Keratinocyte (primary cell): ENCODE measurements at regions not wholly inside any gene's neighbourhood (a gene's known extent, or its start where the extent isn't known, plus 50 kb on each side); places are given as distances from the start of the nearest gene placed in this dataset.

Experiments
- DNase-seq: peaks from one replicate; pipeline ENCODE4 v3.0.0-alpha.2; 2011; ENCODE audit warnings: low read depth, missing footprints, low spot score
- FAIRE-seq: peaks from 2 replicates; lab custom pipeline; 2011; peaks lifted over from hg19 to GRCh38; lab: Jason Lieb, UNC
- H2AFZ ChIP-seq: 2 replicates; pipeline ENCODE4 v1.6.0; 2012; ENCODE audit warnings: low read length, control low read depth, inconsistent platforms; ENCODE audit not compliant: control insufficient read depth
- H3K27ac ChIP-seq: 2 replicates; pipeline ENCODE4 v1.5.1; 2011; ENCODE audit warnings: low read length; ENCODE audit not compliant: control insufficient read depth, insufficient read depth
- H3K27me3 ChIP-seq: 3 replicates; pipeline ENCODE4 v1.6.0; 2011; ENCODE audit warnings: low read length; ENCODE audit not compliant: control insufficient read depth, insufficient read depth; ENCODE audit errors: extremely low read depth
- H3K36me3 ChIP-seq, 2 experiments: 2 replicates in 1 of 2; 3 replicates in 1 of 2; pipeline ENCODE4 v1.5.1; 2011; ENCODE audit warnings: low read length in 2 of 2, mild to moderate bottlenecking in 1 of 2; ENCODE audit not compliant: control insufficient read depth in 2 of 2, insufficient read depth in 2 of 2; ENCODE audit errors: extremely low read depth in 1 of 2
- H3K4me1 ChIP-seq: 3 replicates; pipeline ENCODE4 v1.5.1; 2011; ENCODE audit warnings: low read length; ENCODE audit not compliant: control insufficient read depth, insufficient read depth; ENCODE audit errors: extremely low read depth
- H3K4me2 ChIP-seq: 3 replicates; pipeline ENCODE4 v1.6.0; 2011; ENCODE audit warnings: low read depth, low read length; ENCODE audit not compliant: control insufficient read depth, insufficient read depth; ENCODE audit errors: extremely low read depth
- H3K4me3 ChIP-seq, 3 experiments: fragments of 200-600 bp in 1 of 3; sonication (generic) in 1 of 3; 2 replicates in 2 of 3; 3 replicates in 1 of 3; pipeline ENCODE4 v1.5.1; 2011 to 2016; ENCODE audit warnings: low read length in 3 of 3, mild to moderate bottlenecking in 3 of 3, control low read depth in 2 of 3, inconsistent platforms in 1 of 3, low read depth in 1 of 3, mixed read lengths in 1 of 3, mixed run types in 1 of 3, moderate library complexity in 1 of 3; ENCODE audit not compliant: control insufficient read depth in 2 of 3, insufficient read depth in 2 of 3; ENCODE audit errors: extremely low read depth in 1 of 3
- H3K79me2 ChIP-seq: 2 replicates; pipeline ENCODE4 v1.6.0; 2012; ENCODE audit warnings: low read length; ENCODE audit not compliant: control insufficient read depth, insufficient read depth
- H3K9ac ChIP-seq: 3 replicates; pipeline ENCODE4 v1.6.0; 2011; ENCODE audit warnings: low read length; ENCODE audit not compliant: control insufficient read depth, insufficient read depth; ENCODE audit errors: extremely low read depth
- H3K9me1 ChIP-seq: 3 replicates; pipeline ENCODE4 v1.6.0; 2011; ENCODE audit warnings: low read length; ENCODE audit not compliant: control insufficient read depth, insufficient read depth; ENCODE audit errors: extremely low read depth
- H3K9me3 ChIP-seq: 2 replicates; pipeline ENCODE4 v1.5.1; 2012; ENCODE audit warnings: low read depth, low read length; ENCODE audit not compliant: control insufficient read depth
- H4K20me1 ChIP-seq: 3 replicates; pipeline ENCODE4 v1.6.0; 2011; ENCODE audit warnings: low read length; ENCODE audit not compliant: control insufficient read depth, insufficient read depth; ENCODE audit errors: extremely low read depth
- dilution Hi-C: fragments of 300-500 bp; cut with MboI; formaldehyde crosslinking; loops from one replicate; pipeline ENCODE4 v1.7.0; 2020; ENCODE audit warnings: low sequenced_read_pairs; ENCODE audit not compliant: extremely low pct_ligation_motif_present
- TF ChIP-seq, protein P1 (sequence below), 3 experiments: IDR thresholded peaks in 1 of 3; conservative IDR thresholded peaks in 1 of 3; optimal IDR thresholded peaks in 1 of 3; 2 replicates in 2 of 3; 3 replicates in 1 of 3; pipeline versions ENCODE3 to v1.5.1; 2011; ENCODE audit warnings: low read length in 3 of 3, mild to moderate bottlenecking in 3 of 3, moderate library complexity in 2 of 3, control low read depth in 1 of 3, inconsistent platforms in 1 of 3; ENCODE audit not compliant: insufficient read depth in 2 of 3; ENCODE audit errors: extremely low read depth in 1 of 3

DNA sequence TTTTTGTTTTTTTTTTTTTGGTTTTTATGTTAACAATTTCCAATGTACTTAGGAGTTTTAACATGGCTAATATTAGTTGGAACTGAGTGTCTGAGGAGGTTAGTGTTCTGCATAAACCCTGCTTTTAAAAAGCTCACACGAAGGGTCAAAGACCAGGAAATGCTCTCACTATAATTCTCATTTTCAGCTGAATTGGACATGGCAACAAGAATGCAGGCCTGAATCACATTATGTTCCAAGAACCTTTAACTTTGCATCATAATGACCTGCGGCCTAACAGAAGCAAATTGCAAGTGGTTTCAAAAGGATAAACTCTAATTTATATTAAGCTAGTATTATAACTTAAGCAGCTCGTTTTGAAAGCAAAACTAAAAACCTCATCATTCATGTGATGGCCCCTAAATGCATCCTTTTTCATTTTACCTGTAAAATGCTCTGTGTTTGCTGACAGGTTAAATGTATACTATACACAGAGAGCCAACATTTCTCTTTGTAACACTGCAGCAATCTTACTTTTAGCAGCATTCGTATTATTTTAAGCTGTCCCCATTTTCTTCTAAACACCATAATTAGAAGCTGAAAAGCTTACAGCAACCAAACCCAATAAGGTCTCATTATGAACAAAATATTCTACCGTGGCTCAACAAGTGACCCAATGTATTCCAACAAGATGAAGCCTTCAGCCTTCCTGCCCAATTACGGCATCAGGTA lies 242.8 kb upstream of the SP4 start:
- no peak overlapping the region for H3K27ac ChIP-seq
- no peak for FAIRE-seq
- no peaks in the 10 kb centered on the region for H3K36me3 ChIP-seq
- no peaks in the 10 kb centered on the region for H3K9me1 ChIP-seq
- H3K27me3 ChIP-seq: no peaks in the 10 kb centered on the region
- H3K9ac ChIP-seq: no peak overlapping the region
- no peak overlapping the region for H3K4me2 ChIP-seq
- H4K20me1 ChIP-seq: no peaks in the 10 kb centered on the region
- H3K4me1 ChIP-seq: no peaks in the 10 kb centered on the region
- dilution Hi-C loops: no loop called here
- no peak overlapping the region for H3K4me3 ChIP-seq
- no peaks in the 10 kb centered on the region for H3K79me2 ChIP-seq
- DNase-seq: no peak
- H3K9me3 ChIP-seq: no peaks in the 10 kb centered on the region
- TF ChIP-seq, protein P1, sequence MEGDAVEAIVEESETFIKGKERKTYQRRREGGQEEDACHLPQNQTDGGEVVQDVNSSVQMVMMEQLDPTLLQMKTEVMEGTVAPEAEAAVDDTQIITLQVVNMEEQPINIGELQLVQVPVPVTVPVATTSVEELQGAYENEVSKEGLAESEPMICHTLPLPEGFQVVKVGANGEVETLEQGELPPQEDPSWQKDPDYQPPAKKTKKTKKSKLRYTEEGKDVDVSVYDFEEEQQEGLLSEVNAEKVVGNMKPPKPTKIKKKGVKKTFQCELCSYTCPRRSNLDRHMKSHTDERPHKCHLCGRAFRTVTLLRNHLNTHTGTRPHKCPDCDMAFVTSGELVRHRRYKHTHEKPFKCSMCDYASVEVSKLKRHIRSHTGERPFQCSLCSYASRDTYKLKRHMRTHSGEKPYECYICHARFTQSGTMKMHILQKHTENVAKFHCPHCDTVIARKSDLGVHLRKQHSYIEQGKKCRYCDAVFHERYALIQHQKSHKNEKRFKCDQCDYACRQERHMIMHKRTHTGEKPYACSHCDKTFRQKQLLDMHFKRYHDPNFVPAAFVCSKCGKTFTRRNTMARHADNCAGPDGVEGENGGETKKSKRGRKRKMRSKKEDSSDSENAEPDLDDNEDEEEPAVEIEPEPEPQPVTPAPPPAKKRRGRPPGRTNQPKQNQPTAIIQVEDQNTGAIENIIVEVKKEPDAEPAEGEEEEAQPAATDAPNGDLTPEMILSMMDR (optimal IDR thresholded peaks at IDR 0.05 in 1 of 3, IDR thresholded peaks at IDR 0.05 in 1 of 3, conservative IDR thresholded peaks at IDR 0.05 in 1 of 3; ENCODE audit: extremely low read depth in 1 of 3, insufficient read depth in 2 of 3, low read length in 3 of 3): no peak
- no peak overlapping the region for H2AFZ ChIP-seq

DNA sequence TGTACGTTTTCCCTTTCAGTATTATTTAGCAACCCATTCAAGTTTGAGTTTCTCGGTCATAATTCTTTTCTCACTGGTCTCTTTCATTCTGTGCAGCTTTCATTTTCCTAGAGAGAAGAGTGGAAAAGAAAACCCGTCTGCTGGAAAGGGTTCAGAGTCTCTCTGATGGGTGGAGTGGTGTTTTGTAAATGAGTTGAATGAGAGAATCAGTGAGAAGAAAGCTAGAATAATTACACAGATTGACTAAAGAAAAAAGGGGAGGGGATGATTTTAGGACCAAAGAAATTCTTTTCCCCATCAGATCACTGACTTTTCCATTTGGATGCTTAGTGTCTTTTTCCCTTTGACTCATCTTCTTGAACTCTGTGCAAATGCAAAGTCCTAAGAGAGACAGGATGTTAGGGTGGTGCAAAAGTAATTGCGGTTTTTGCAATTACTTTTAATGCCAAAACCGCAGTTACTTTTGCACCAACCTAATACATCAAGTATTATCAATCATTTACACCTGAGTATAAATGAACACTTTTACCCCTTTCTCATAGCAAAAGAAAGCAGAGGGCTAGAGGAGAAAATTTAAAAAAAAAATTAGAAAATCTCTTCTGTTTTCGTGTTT lies 242.1 kb upstream of the SP4 start:
- no peak for FAIRE-seq
- Histone ChIP-seq H3K36me3 (no peaks in the 10 kb centered on the region), H3K9ac (no peak overlapping the region)

More for the DNA sequence above, 242.1 kb upstream of the SP4 start:
- Histone ChIP-seq H3K79me2 (no peaks in the 10 kb centered on the region), H3K27ac (no peak overlapping the region), H2AFZ (no peak overlapping the region), H3K9me3 (no peaks in the 10 kb centered on the region), H4K20me1 (no peaks in the 10 kb centered on the region), H3K4me3 (no peak overlapping the region), H3K4me1 (no peaks in the 10 kb centered on the region), H3K9me1 (no peaks in the 10 kb centered on the region), H3K27me3 (no peaks in the 10 kb centered on the region), H3K4me2 (no peak overlapping the region)
- TF ChIP-seq, protein P1 (optimal IDR thresholded peaks at IDR 0.05 in 1 of 3, IDR thresholded peaks at IDR 0.05 in 1 of 3, conservative IDR thresholded peaks at IDR 0.05 in 1 of 3; ENCODE audit: extremely low read depth in 1 of 3, insufficient read depth in 2 of 3, low read length in 3 of 3): no peak
- no peak for DNase-seq
- dilution Hi-C loops: no loop called here
